HG03354 (cell line): ENCODE measurements at regions not wholly inside any gene's neighbourhood (a gene's known extent, or its start where the extent isn't known, plus 50 kb on each side); places are given as distances from the start of the nearest gene placed in this dataset.

Experiments
- ATAC-seq: cut with Tn5 transposase; IDR thresholded peaks from one replicate; pipeline ENCODE4 v1.9.1; 2021; ENCODE audit warnings: mild to moderate bottlenecking; ENCODE audit not compliant: unreplicated experiment, poor library complexity, severe bottlenecking

- ATAC-seq: no peak
These were observed 674.3 kb downstream of the IQCM start for GRCh38 chr4:149141391-149141790.

GRCh38 chr4:149140841-149141240 lies 674.8 kb downstream of the IQCM start:
- ATAC-seq: no peak

- no peak for ATAC-seq
These were observed 678.6 kb downstream of the IQCM start for GRCh38 chr4:149136951-149137620.

GRCh38 chr4:149135062-149135461 lies 680.6 kb downstream of the IQCM start:
- no peak for ATAC-seq

GRCh38 chr4:149121023-149121404 lies 678.8 kb upstream of the NR3C2 start:
- no peak for ATAC-seq

GRCh38 chr4:149120331-149121022 lies 678.3 kb upstream of the NR3C2 start:
- no peak for ATAC-seq

- no peak for ATAC-seq
These were observed 674.6 kb upstream of the NR3C2 start for GRCh38 chr4:149116806-149117205.

- no peak for ATAC-seq
These were observed 671.7 kb upstream of the NR3C2 start for GRCh38 chr4:149113804-149114430.

- no peak for ATAC-seq
These were observed 669.9 kb upstream of the NR3C2 start for GRCh38 chr4:149112109-149112508.

- ATAC-seq: no peak
These were observed 668.3 kb upstream of the NR3C2 start for GRCh38 chr4:149110481-149110880.

GRCh38 chr4:149108626-149109025 lies 666.4 kb upstream of the NR3C2 start:
- no peak for ATAC-seq

GRCh38 chr4:149102765-149103164 lies 660.6 kb upstream of the NR3C2 start:
- no peak for ATAC-seq

- no peak for ATAC-seq
These were observed 659.4 kb upstream of the NR3C2 start for GRCh38 chr4:149101649-149102048.

- no peak for ATAC-seq
These were observed 653.6 kb upstream of the NR3C2 start for GRCh38 chr4:149095811-149096210.

GRCh38 chr4:149095001-149095400 lies 652.8 kb upstream of the NR3C2 start:
- ATAC-seq: no peak

GRCh38 chr4:149084144-149084543 lies 641.9 kb upstream of the NR3C2 start:
- no peak for ATAC-seq

GRCh38 chr4:149077181-149077580 lies 635.0 kb upstream of the NR3C2 start:
- no peak for ATAC-seq

GRCh38 chr4:149076401-149076800 lies 634.2 kb upstream of the NR3C2 start:
- ATAC-seq: no peak

GRCh38 chr4:149072384-149072783 lies 630.2 kb upstream of the NR3C2 start:
- no peak for ATAC-seq

- no peak for ATAC-seq
These were observed 623.5 kb upstream of the NR3C2 start for GRCh38 chr4:149065753-149066152.

- ATAC-seq: no peak
These were observed 620.8 kb upstream of the NR3C2 start for GRCh38 chr4:149062997-149063396.
